Heart left ventricle (tissue), 16 donors: ENCODE measurements at regions not wholly inside any gene's neighbourhood (a gene's known extent, or its start where the extent isn't known, plus 50 kb on each side); places are given as distances from the start of the nearest gene placed in this dataset.

Source experiments
- ATAC-seq, 4 donors: fragments of 200-7000 bp; cut with Tn5 transposase; one replicate each; pipeline ENCODE4 v1.9.1; 2020 to 2022; ENCODE audit warnings: moderate library complexity in 4 of 4, mild to moderate bottlenecking in 3 of 4, moderate number of reproducible peaks in 1 of 4
- DNase-seq, 5 donors: peaks; one replicate each; pipeline ENCODE4 v3.0.0-alpha.2; 2020
- H3K27ac ChIP-seq, 12 donors: fragments of 200-600 bp; sonication (generic) in 4 of 12; one replicate each; pipeline versions ENCODE4 v1.5.0 to v1.8.0; 2016 to 2022; ENCODE audit warnings: mild to moderate bottlenecking in 2 of 12
- H3K27me3 ChIP-seq, 9 donors: fragments of 200-600 bp; sonication (generic) in 2 of 9; one replicate each; pipeline versions ENCODE4 v1.5.1 to v1.8.0; 2016 to 2022; ENCODE audit warnings: mild to moderate bottlenecking in 3 of 9
- H3K36me3 ChIP-seq, 9 donors: fragments of 200-600 bp; sonication (generic) in 2 of 9; one replicate each; pipeline versions ENCODE4 v1.5.0 to v1.8.0; 2018 to 2022; ENCODE audit warnings: mild to moderate bottlenecking in 2 of 9
- H3K4me1 ChIP-seq, 12 donors: fragments of 200-600 bp; sonication (generic) in 4 of 12; one replicate each; pipeline versions ENCODE4 v1.5.0 to v1.8.0; 2016 to 2022; ENCODE audit warnings: mild to moderate bottlenecking in 3 of 12
- H3K4me3 ChIP-seq, 12 donors: fragments of 200-600 bp; sonication (generic) in 4 of 12; one replicate each; pipeline versions ENCODE4 v1.5.0 to v1.8.0; 2017 to 2022; ENCODE audit warnings: mild to moderate bottlenecking in 9 of 12, moderate library complexity in 4 of 12
- H3K9me3 ChIP-seq, 12 donors: fragments of 200-600 bp; sonication (generic) in 4 of 12; one replicate each; pipeline versions ENCODE4 v1.5.0 to v1.8.0; 2016 to 2022; ENCODE audit warnings: mild to moderate bottlenecking in 1 of 12
- POLR2A ChIP-seq, 2 donors: fragments of 450-650 bp; IDR thresholded peaks; one replicate each; pipeline ENCODE4 v1.6.1; 2017; ENCODE audit warnings: antibody characterized with exemption in 2 of 2, mild to moderate bottlenecking in 2 of 2, moderate library complexity in 2 of 2
- WGBS, 4 donors: extraction: QIAGEN DNeasy Blood & Tissue Kit in 2 of 4; methylation state at CpG; one replicate each; pipeline versions ENCODE4 v1.1.5 to v1.1.7; 2013 to 2018; 5-methylcytosine and 5-hydroxymethylcytosine counted together
- intact Hi-C, 10 donors: fragments of 100-400 bp; cut with DNase I; formaldehyde crosslinking; loops; one replicate each; pipeline versions ENCODE4 v1.11.1 to v1.14.2; 2022
- TF ChIP-seq, protein P1 (sequence below), 12 donors: fragments of 200-600 bp; sonication (generic) in 4 of 12; IDR thresholded peaks; one replicate each; pipeline versions ENCODE4 v1.5.0 to v1.8.0; 2018 to 2022; ENCODE audit warnings: antibody characterized with exemption in 12 of 12, mild to moderate bottlenecking in 5 of 12
- donor health status: ischemic (EF 13 %, LVEDD 7.1; RV severe dilation, severe dysfunction).
- donor health status: healthy with polysubstance abuse.
- donor health status: DM: no; HTN: yes; CAD: no.
- donor health status: DM: no; HTN: no; CAD: no.
- donor health status: ischemic (EF 25% LVEDD 6.9; RV normal size, moderate dysfunction).
- donor health status: ischemic (EF 25% LVEDD 5.7; RV mildly dilated, moderate dysfunction).
- donor health status: healthy.
- donor health status: DM: yes; HTN: yes; CAD: no.
- donor health status: ischemic (EF 35%, LVEDD 5.7; RV mildly dilated, moderate dysfunction).
- donor health status: nonischemic (EF 11% LVEDD 7.7; RV severe dilation, severe dysfunction).
- donor health status: DM: yes; HTN: yes; CAD: no.
- donor health status: PGD.
- donor health status: ischemic (EF 29% LVEDD 5.4; RV normal size, mild dysfunction).
- donor health status: nonischemic (EF 23%, LVEDD 6.1; RV moderate dilation, normal function).

- peaks cover 0 to 1% (median 0%) of the 10 kb centered on the region in 9 donors for H3K36me3 ChIP-seq
- ATAC-seq: no peak
- TF ChIP-seq POLR2A (IDR thresholded peaks at IDR 0.05): no peak
- TF ChIP-seq, protein P1, sequence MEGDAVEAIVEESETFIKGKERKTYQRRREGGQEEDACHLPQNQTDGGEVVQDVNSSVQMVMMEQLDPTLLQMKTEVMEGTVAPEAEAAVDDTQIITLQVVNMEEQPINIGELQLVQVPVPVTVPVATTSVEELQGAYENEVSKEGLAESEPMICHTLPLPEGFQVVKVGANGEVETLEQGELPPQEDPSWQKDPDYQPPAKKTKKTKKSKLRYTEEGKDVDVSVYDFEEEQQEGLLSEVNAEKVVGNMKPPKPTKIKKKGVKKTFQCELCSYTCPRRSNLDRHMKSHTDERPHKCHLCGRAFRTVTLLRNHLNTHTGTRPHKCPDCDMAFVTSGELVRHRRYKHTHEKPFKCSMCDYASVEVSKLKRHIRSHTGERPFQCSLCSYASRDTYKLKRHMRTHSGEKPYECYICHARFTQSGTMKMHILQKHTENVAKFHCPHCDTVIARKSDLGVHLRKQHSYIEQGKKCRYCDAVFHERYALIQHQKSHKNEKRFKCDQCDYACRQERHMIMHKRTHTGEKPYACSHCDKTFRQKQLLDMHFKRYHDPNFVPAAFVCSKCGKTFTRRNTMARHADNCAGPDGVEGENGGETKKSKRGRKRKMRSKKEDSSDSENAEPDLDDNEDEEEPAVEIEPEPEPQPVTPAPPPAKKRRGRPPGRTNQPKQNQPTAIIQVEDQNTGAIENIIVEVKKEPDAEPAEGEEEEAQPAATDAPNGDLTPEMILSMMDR (IDR thresholded peaks at IDR 0.05): no peak
- H3K4me1 ChIP-seq: peaks cover 0 to 21% (median 8%) of the 10 kb centered on the region in 12 donors
- no peaks in the 10 kb centered on the region for H3K9me3 ChIP-seq
- H3K4me3 ChIP-seq: no peak overlapping the region
- H3K27me3 ChIP-seq: peaks cover 0 to 5% (median 0%) of the 10 kb centered on the region in 9 donors
- intact Hi-C loops: loop anchor here in 1 of 10 donors (2.0 kb wide), 1 partner anchor 239 kb away; the partner anchor contains the start of gene ARMC5
- H3K27ac ChIP-seq: no peak overlapping the region
- WGBS, 4 donors: 82 to 86% (median 84%) methylated on average over 4 of the region's 4 CpGs
- no peak for DNase-seq
Observed at GRCh38 chr16:31697744-31698125, 170.0 kb downstream of the AHSP start.

- no peak for TF ChIP-seq POLR2A (IDR thresholded peaks at IDR 0.05)
- TF ChIP-seq, protein P1 (IDR thresholded peaks at IDR 0.05): no peak
- no peak for ATAC-seq
- peaks cover 0 to 5% (median 0%) of the 10 kb centered on the region in 9 donors for H3K27me3 ChIP-seq
Observed at GRCh38 chr16:31698901-31699300, 171.2 kb downstream of the AHSP start.

GRCh38 chr16:31699601-31700000 is 171.9 kb downstream of the AHSP start:
- no peak for TF ChIP-seq POLR2A (IDR thresholded peaks at IDR 0.05)
- TF ChIP-seq, protein P1 (IDR thresholded peaks at IDR 0.05): no peak
- Histone ChIP-seq H3K4me3 (no peak overlapping the region), H3K9me3 (no peaks in the 10 kb centered on the region), H3K27ac (no peak overlapping the region), H3K4me1 (peaks cover 0 to 21% (median 8%) of the 10 kb centered on the region in 12 donors), H3K27me3 (peaks cover 0 to 5% (median 0%) of the 10 kb centered on the region in 9 donors), H3K36me3 (peaks cover 0 to 20% (median 9%) of the 10 kb centered on the region in 9 donors)
- intact Hi-C loops: no loop called here
- 67 to 90% (median 80%) methylated on average over 7 to 8 of the region's 8 CpGs for WGBS, 4 donors
- ATAC-seq: no peak
- no peak for DNase-seq

More at GRCh38 chr16:31698901-31699300, 171.2 kb downstream of the AHSP start:
- H3K9me3 ChIP-seq: no peaks in the 10 kb centered on the region
- 67 to 74% (median 72%) methylated on average over 2 of the region's 2 CpGs for WGBS, 4 donors
- intact Hi-C loops: no loop called here
- no peak overlapping the region for H3K27ac ChIP-seq
- peaks cover 0 to 21% (median 8%) of the 10 kb centered on the region in 12 donors for H3K4me1 ChIP-seq
- H3K36me3 ChIP-seq: peaks cover 0 to 13% (median 2%) of the 10 kb centered on the region in 9 donors
- DNase-seq: no peak
- no peak overlapping the region for H3K4me3 ChIP-seq

DNA sequence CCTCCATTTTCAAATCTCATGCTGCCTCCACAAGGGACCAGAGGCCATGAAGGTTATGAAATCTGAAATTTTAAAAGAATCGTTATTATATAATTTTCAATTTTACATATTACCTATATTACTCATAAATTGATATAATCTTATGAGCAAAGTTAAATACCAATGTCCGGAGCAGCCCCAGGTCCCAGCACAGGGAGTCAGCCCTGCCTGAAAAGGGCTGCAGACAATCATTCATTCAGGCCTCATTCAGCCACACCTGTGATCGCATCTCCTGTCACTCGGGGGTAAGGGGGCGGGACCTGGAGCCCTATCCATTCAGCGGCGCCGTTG is 172.5 kb downstream of the AHSP start:
- intact Hi-C loops: loop anchor here in 2 of 10 donors (10.0 kb wide), 2 partner anchors 175 to 215 kb away; partner anchors contain the start of genes SLC5A2 (in 1 of the 2) and ZNF267 (in 1 of the 2)
- H3K4me3 ChIP-seq: peak overlapping the region; percentile 54 to 93 (median 75)
- DNase-seq (no peak), ATAC-seq (peak in 2 of 4 donors; percentile 94 to 95)
- peaks cover 0 to 5% (median 0%) of the 10 kb centered on the region in 9 donors for H3K27me3 ChIP-seq
- peak overlapping the region in 2 of 12 donors; percentile 43 to 62 for H3K27ac ChIP-seq
- H3K9me3 ChIP-seq: no peaks in the 10 kb centered on the region
- WGBS, 4 donors: 14 to 16% (median 15%) methylated on average over 8 of the region's 8 CpGs
- peaks cover 0 to 21% (median 8%) of the 10 kb centered on the region in 12 donors for H3K4me1 ChIP-seq
- TF ChIP-seq POLR2A (IDR thresholded peaks at IDR 0.05): no peak
- TF ChIP-seq, protein P1 (IDR thresholded peaks at IDR 0.05): no peak
- H3K36me3 ChIP-seq: peaks cover 0 to 25% (median 14%) of the 10 kb centered on the region in 9 donors
